ENCODE measurements at regions not wholly inside any gene's neighbourhood (a gene's known extent, or its start where the extent isn't known, plus 50 kb on each side); places are given as distances from the start of the nearest gene placed in this dataset.
"Not testable (repeated sequence)": the region's sequence is repeated elsewhere in the genome, so short reads cannot be mapped to it uniquely, and the experiment has no call there.

GRCh38 chr7:112930787-112931186 is 140.6 kb upstream of the TMEM168 start:
- H3K4me1 Mint-ChIP-seq, result peaks cover 2% of the 10 kb centered on the region
- no peaks in the 10 kb centered on the region for H3K27me3 Mint-ChIP-seq
- no peaks in the 10 kb centered on the region for H3K9me3 Mint-ChIP-seq
- H3K36me3 Mint-ChIP-seq, result peaks cover 16% of the 10 kb centered on the region
- H3K27ac Mint-ChIP-seq, result no peak overlapping the region
- no peak overlapping the region for H3K4me3 Mint-ChIP-seq
- CTCF ChIA-PET, result interaction anchor here (1.0 kb wide), 1 partner anchor 61 kb away, joined by 3 read pairs; no protein-coding TSS in a partner anchor
- no peak for DNase-seq

- H3K27ac Mint-ChIP-seq, result no peak overlapping the region
- no peak for DNase-seq
- H3K9me3 Mint-ChIP-seq, result no peaks in the 10 kb centered on the region
- H3K36me3 Mint-ChIP-seq, result peaks cover 9% of the 10 kb centered on the region
- H3K27me3 Mint-ChIP-seq, result no peaks in the 10 kb centered on the region
- H3K4me3 Mint-ChIP-seq, result no peak overlapping the region
- H3K4me1 Mint-ChIP-seq, result no peaks in the 10 kb centered on the region
- CTCF ChIA-PET, result no interaction called here
Measured at GRCh38 chr7:112929421-112929820, 139.2 kb upstream of the TMEM168 start.

GRCh38 chr7:112926018-112926417 is 135.8 kb upstream of the TMEM168 start:
- DNase-seq, result no peak
- Mint-ChIP-seq H3K4me1 (no peaks in the 10 kb centered on the region), H3K27me3 (no peaks in the 10 kb centered on the region), H3K4me3 (no peak overlapping the region), H3K9me3 (no peaks in the 10 kb centered on the region), H3K36me3 (peaks cover 2% of the 10 kb centered on the region), H3K27ac (no peak overlapping the region)
- CTCF ChIA-PET, result interaction anchor here (1.4 kb wide), 1 partner anchor 10 kb away, joined by 3 read pairs; no protein-coding TSS in a partner anchor

- H3K36me3 Mint-ChIP-seq, H3K27ac Mint-ChIP-seq, H3K4me3 Mint-ChIP-seq, H3K4me1 Mint-ChIP-seq, CTCF ChIA-PET, H3K9me3 Mint-ChIP-seq, DNase-seq, H3K27me3 Mint-ChIP-seq: not testable (repeated sequence)
Measured at GRCh38 chr7:112922546-112922945, 132.4 kb upstream of the TMEM168 start.

GRCh38 chr7:112916431-112916830 is 126.2 kb upstream of the TMEM168 start:
- CTCF ChIA-PET, result interaction anchor here (1.3 kb wide), 1 partner anchor 10 kb away, joined by 3 read pairs; no protein-coding TSS in a partner anchor
- not testable (repeated sequence) for H3K27ac Mint-ChIP-seq, H3K27me3 Mint-ChIP-seq, H3K4me3 Mint-ChIP-seq, H3K9me3 Mint-ChIP-seq, H3K4me1 Mint-ChIP-seq, DNase-seq
- H3K36me3 Mint-ChIP-seq, result peaks cover 19% of the 10 kb centered on the region

GRCh38 chr7:112908086-112908485 is 117.9 kb upstream of the TMEM168 start:
- no peak overlapping the region for H3K4me3 Mint-ChIP-seq
- no peak for DNase-seq
- H3K27ac Mint-ChIP-seq, result no peak overlapping the region
- H3K27me3 Mint-ChIP-seq, result no peaks in the 10 kb centered on the region
- peaks cover 29% of the 10 kb centered on the region for H3K36me3 Mint-ChIP-seq
- peaks cover 8% of the 10 kb centered on the region for H3K9me3 Mint-ChIP-seq
- CTCF ChIA-PET, result interaction anchor here (1.1 kb wide), 1 partner anchor 251 kb away, joined by 3 read pairs; no protein-coding TSS in a partner anchor
- no peaks in the 10 kb centered on the region for H3K4me1 Mint-ChIP-seq

- CTCF ChIA-PET, result interaction anchor here (1.1 kb wide), 1 partner anchor 252 kb away, joined by 3 read pairs; no protein-coding TSS in a partner anchor
- Mint-ChIP-seq H3K27ac (no peak overlapping the region), H3K4me3 (no peak overlapping the region), H3K36me3 (peaks cover 25% of the 10 kb centered on the region), H3K4me1 (no peaks in the 10 kb centered on the region), H3K27me3 (no peaks in the 10 kb centered on the region), H3K9me3 (peaks cover 8% of the 10 kb centered on the region)
- DNase-seq, result no peak
Measured at GRCh38 chr7:112907658-112908057, 117.5 kb upstream of the TMEM168 start.

- Mint-ChIP-seq H3K4me3 (no peak overlapping the region), H3K27ac (no peak overlapping the region), H3K9me3 (peaks cover 6% of the 10 kb centered on the region), H3K36me3 (peaks cover 19% of the 10 kb centered on the region), H3K4me1 (no peaks in the 10 kb centered on the region), H3K27me3 (no peaks in the 10 kb centered on the region)
- CTCF ChIA-PET, result no interaction called here
- no peak for DNase-seq
Measured at GRCh38 chr7:112905950-112906349, 115.8 kb upstream of the TMEM168 start.

GRCh38 chr7:112905413-112905812 is 115.2 kb upstream of the TMEM168 start:
- Mint-ChIP-seq H3K9me3 (peaks cover 6% of the 10 kb centered on the region), H3K36me3 (peaks cover 14% of the 10 kb centered on the region), H3K4me1 (no peaks in the 10 kb centered on the region), H3K27ac (no peak overlapping the region), H3K4me3 (no peak overlapping the region), H3K27me3 (no peaks in the 10 kb centered on the region)
- CTCF ChIA-PET, result no interaction called here
- no peak for DNase-seq

- DNase-seq, result peak; percentile 57
- Mint-ChIP-seq H3K9me3 (no peaks in the 10 kb centered on the region), H3K4me1 (no peaks in the 10 kb centered on the region), H3K4me3 (no peak overlapping the region), H3K36me3 (peaks cover 9% of the 10 kb centered on the region), H3K27me3 (no peaks in the 10 kb centered on the region), H3K27ac (no peak overlapping the region)
- CTCF ChIA-PET, result interaction anchor here (0.6 to 2.2 kb wide), 12 partner anchors 12 to 1055 kb away, joined by 3 to 16 read pairs (median 4); no protein-coding TSS in a partner anchor
Measured at GRCh38 chr7:112898432-112899290, 108.5 kb upstream of the TMEM168 start.

- CTCF ChIA-PET, result interaction anchor here (1.4 to 2.2 kb wide), 4 partner anchors 21 to 350 kb away, joined by 3 to 16 read pairs (median 4); no protein-coding TSS in a partner anchor
- H3K27me3 Mint-ChIP-seq, result no peaks in the 10 kb centered on the region
- no peak overlapping the region for H3K27ac Mint-ChIP-seq
- peaks cover 11% of the 10 kb centered on the region for H3K36me3 Mint-ChIP-seq
- H3K9me3 Mint-ChIP-seq, result no peaks in the 10 kb centered on the region
- no peaks in the 10 kb centered on the region for H3K4me1 Mint-ChIP-seq
- H3K4me3 Mint-ChIP-seq, result no peak overlapping the region
- DNase-seq, result no peak
Measured at GRCh38 chr7:112897839-112898431, 107.7 kb upstream of the TMEM168 start.

- H3K4me3 Mint-ChIP-seq, result no peak overlapping the region
- H3K4me1 Mint-ChIP-seq, result no peaks in the 10 kb centered on the region
- no peaks in the 10 kb centered on the region for H3K27me3 Mint-ChIP-seq
- peaks cover 16% of the 10 kb centered on the region for H3K36me3 Mint-ChIP-seq
- H3K9me3 Mint-ChIP-seq, result no peaks in the 10 kb centered on the region
- CTCF ChIA-PET, result interaction anchor here (1.0 to 1.9 kb wide), 3 partner anchors 27 to 415 kb away, joined by 3 to 5 read pairs (median 4); partner anchors contain the start of gene LSMEM1
- H3K27ac Mint-ChIP-seq, result no peak overlapping the region
- no peak for DNase-seq
Measured at GRCh38 chr7:112896026-112896601, 105.9 kb upstream of the TMEM168 start.

- CTCF ChIA-PET, result no interaction called here
- H3K27ac Mint-ChIP-seq, result no peak overlapping the region
- H3K36me3 Mint-ChIP-seq, result peaks cover 14% of the 10 kb centered on the region
- no peaks in the 10 kb centered on the region for H3K27me3 Mint-ChIP-seq
- no peaks in the 10 kb centered on the region for H3K4me1 Mint-ChIP-seq
- no peak for DNase-seq
- no peaks in the 10 kb centered on the region for H3K9me3 Mint-ChIP-seq
- H3K4me3 Mint-ChIP-seq, result no peak overlapping the region
Measured at GRCh38 chr7:112892263-112892662, 102.1 kb upstream of the TMEM168 start.

- CTCF ChIA-PET, result no interaction called here
- peaks cover 14% of the 10 kb centered on the region for H3K36me3 Mint-ChIP-seq
- no peak for DNase-seq
- no peak overlapping the region for H3K4me3 Mint-ChIP-seq
- no peaks in the 10 kb centered on the region for H3K9me3 Mint-ChIP-seq
- H3K27ac Mint-ChIP-seq, result no peak overlapping the region
- H3K27me3 Mint-ChIP-seq, result no peaks in the 10 kb centered on the region
- no peaks in the 10 kb centered on the region for H3K4me1 Mint-ChIP-seq
Measured at GRCh38 chr7:112891698-112892097, 101.5 kb upstream of the TMEM168 start.

Data from activated naive CD4-positive, alpha-beta T cell treated with anti-CD3 and anti-CD28 coated beads, Interleukin-2, amount 10 ng/mL, durations not matched to agents 7 days and 5 days (primary cell).